Ovary (tissue), 3 donors: ENCODE measurements at regions not wholly inside any gene's neighbourhood (a gene's known extent, or its start where the extent isn't known, plus 50 kb on each side); places are given as distances from the start of the nearest gene placed in this dataset.

Source experiments
- CTCF ChIP-seq, 3 donors: fragments of 450-650 bp in 2 of 3; fragments of 200-600 bp in 1 of 3; IDR thresholded peaks; one replicate each; pipeline versions ENCODE4 v1.5.1 to v1.8.0; 2016 to 2022; ENCODE audit warnings: antibody characterized with exemption in 3 of 3, mild to moderate bottlenecking in 1 of 3
- EP300 ChIP-seq: sonication (generic); formaldehyde crosslinking; IDR thresholded peaks from one replicate; pipeline ENCODE4 v1.6.1; 2017; ENCODE audit warnings: antibody characterized with exemption
- donor health status: DM: no; HTN: no; CAD: no.

- TF ChIP-seq CTCF (IDR thresholded peaks at IDR 0.05) (no peak), EP300 (no peak)
These were observed 101.6 kb upstream of the KIF2B start for GRCh38 chr17:53721101-53721500.
